HG02885 (cell line): ENCODE measurements at regions not wholly inside any gene's neighbourhood (a gene's known extent, or its start where the extent isn't known, plus 50 kb on each side); places are given as distances from the start of the nearest gene placed in this dataset.
A peak's percentile ranks its signal among the peaks of the same experiment; 100 is the strongest.
"Not testable (repeated sequence)": the region's sequence is repeated elsewhere in the genome, so short reads cannot be mapped to it uniquely, and the experiment has no call there.

Experiments
- ATAC-seq: cut with Tn5 transposase; IDR thresholded peaks from one replicate; pipeline ENCODE4 v1.9.1; 2021; ENCODE audit warnings: mild to moderate bottlenecking; ENCODE audit not compliant: unreplicated experiment, poor library complexity

DNA sequence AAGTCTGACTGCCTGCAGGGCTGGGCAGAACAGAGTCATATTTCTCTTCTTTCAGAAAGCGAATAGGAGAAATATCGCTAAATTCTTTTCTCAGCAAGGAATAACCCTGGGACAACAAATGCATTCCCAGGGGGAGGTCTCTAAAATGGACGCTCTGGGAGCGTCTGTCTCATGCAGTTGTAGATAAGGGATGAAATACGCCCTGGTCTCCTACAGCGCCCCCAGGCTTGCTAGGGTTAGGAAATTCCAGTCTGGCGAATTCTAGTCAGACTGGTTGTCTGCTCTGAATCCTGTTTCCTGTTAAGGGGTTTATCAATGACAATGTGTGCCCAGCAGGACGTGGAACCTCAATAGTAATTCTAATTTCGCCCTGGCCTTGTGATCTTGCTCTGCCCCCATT lies 1214.1 kb downstream of the DIAPH3 start:
- no peak for ATAC-seq

- ATAC-seq: no peak
These were observed 1212.8 kb downstream of the DIAPH3 start for GRCh38 chr13:58950911-58951310.

- peak; percentile 78 for ATAC-seq
These were observed 1210.1 kb downstream of the DIAPH3 start for GRCh38 chr13:58953638-58954037.

DNA sequence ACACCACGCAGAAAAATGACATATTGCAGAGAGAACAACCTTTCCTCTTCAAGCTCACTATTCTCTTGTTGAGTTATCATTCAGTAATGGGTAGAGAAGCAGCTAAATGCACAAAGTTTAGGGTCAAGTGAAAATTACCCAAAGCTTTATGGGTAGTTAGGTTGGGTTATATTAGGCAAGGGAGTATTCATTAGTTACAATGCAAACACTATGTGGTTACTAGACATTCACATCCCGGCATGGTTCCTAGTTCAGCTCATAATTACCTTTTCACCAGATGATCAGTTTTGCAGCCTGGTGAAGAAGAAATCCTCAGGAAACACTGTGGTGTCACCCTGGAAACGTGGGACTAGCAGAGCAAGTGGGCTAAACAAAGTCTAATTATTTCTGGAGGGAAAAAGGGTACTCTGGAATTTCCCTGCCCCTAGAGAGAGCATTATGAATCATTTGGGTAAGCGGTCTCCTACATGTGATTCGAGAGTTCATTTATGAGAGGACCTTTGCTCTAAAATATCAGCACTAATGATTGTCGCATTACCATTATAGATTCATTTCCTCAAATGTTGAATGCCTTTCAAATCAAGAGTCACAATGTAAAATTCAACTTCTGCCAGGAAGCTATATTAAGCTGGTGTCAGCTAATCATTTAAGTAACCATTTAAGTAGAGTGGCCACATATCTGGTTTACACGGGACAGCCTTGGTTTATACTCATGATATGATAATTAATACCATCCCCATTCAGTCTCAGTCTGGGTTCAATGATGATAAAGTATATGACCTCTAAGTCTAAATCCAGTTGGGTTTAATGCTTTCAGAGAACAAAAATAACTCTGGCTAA lies 1208.0 kb downstream of the DIAPH3 start:
- peak; percentile 49 for ATAC-seq

DNA sequence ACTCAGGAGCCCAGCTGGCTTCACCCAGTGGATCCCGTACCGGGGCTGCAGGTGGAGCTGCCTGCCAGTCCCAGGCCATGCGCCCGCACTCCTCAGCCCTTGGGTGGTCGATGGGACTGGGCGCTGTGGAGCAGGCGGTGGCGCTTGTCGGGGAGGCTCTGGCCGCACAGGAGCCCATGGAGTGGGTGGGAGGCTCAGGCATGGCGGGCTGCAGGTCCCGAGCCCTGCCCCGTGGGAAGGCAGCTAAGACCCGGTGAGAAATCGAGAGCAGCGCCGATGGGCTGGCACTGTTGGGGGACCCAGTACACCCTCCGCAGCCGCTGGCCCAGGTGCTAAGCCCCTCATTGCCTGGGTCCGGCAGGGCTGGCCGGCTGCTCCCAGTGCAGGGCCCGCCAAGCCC lies 1205.6 kb downstream of the DIAPH3 start:
- ATAC-seq: not testable (repeated sequence)

DNA sequence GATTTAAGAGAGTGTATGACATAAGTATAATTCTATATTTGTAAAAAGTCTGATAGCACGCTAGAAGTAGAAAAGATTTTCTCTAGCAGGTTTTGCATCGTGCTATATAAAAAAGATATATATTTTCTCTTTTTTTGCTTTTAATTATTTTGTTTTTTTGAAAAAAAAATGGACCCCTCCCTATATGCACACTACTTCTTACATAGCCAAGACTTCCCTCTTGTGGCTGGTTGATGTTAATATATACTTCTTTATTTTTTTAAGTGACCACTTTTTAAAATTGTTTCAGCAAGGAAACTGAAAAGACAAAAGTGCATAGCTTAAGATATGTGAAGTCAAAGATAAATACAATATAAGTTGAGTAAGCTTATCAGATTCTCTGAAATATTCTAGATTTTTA lies 1202.8 kb downstream of the DIAPH3 start:
- ATAC-seq: no peak

DNA sequence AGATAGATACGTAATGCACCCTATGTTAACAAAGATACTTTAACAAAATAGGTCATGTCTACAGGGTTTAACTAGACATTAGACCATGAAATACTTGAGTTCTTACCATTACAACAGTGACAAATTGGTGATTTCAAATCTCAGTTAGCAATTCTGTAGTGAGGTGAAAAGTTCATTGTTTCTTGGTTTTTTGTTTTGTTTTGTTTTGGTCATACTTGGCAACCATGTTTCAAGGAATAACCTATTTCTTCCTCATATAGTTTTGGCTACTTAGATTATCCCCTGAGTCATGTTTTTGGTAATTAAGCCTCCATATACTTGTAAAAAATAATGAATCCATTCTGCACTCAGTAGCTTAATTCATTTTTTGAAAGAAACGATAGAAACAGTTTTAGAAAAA lies 1200.4 kb downstream of the DIAPH3 start:
- no peak for ATAC-seq

GRCh38 chr13:58964048-58964447 lies 1199.7 kb downstream of the DIAPH3 start:
- no peak for ATAC-seq

- ATAC-seq: no peak
These were observed 1186.6 kb downstream of the DIAPH3 start for GRCh38 chr13:58977085-58977484.

GRCh38 chr13:58978331-58978730 lies 1185.4 kb downstream of the DIAPH3 start:
- ATAC-seq: no peak

GRCh38 chr13:58979851-58980250 lies 1183.9 kb downstream of the DIAPH3 start:
- ATAC-seq: no peak

DNA sequence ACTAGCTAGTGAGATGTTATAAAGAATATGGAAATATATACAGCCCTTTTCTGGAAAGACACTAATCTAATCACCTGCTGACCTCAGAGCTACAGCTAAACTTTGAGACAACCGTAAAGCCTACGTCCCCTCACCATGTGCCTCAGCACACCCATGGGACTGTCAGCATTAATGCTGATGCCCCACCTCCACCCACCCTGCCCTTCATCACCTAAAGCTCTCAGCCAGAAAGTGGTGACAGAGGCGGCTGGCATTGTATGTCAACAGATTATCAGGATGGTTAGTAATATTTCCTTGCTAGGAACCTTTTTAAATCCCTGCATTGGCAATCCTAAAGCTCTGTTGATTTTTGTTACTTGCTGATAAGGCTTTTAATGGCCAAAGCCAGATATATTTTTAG lies 1177.9 kb downstream of the DIAPH3 start:
- ATAC-seq: no peak

- no peak for ATAC-seq
These were observed 1174.2 kb downstream of the DIAPH3 start for GRCh38 chr13:58989556-58989955.

- ATAC-seq: peak; percentile 18
These were observed 1171.8 kb downstream of the DIAPH3 start for GRCh38 chr13:58991826-58992477.

- peak; percentile 67 for ATAC-seq
These were observed 1171.2 kb downstream of the DIAPH3 start for GRCh38 chr13:58992478-58993042.

GRCh38 chr13:58994077-58994476 lies 1169.7 kb downstream of the DIAPH3 start:
- no peak for ATAC-seq

GRCh38 chr13:58994777-58995176 lies 1169.0 kb downstream of the DIAPH3 start:
- ATAC-seq: no peak

DNA sequence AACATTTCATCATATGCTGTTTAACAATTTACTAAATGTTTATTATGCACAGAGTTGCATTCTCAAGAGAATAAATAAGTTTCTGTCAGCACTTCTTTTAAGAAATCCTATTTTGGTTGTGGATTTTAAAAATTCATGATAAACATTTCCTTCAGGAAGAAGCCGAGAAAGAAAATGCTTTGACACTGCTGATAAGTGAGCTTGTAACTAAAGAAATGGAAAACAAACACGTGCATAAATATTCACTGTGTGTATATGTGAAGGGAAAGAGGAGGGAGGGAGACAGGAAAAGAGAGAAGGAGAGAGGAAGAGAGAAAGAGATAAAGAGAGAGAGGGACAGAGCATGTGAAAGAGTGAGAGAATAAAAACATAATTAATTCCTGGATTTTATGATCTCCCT lies 1165.0 kb downstream of the DIAPH3 start:
- no peak for ATAC-seq

DNA sequence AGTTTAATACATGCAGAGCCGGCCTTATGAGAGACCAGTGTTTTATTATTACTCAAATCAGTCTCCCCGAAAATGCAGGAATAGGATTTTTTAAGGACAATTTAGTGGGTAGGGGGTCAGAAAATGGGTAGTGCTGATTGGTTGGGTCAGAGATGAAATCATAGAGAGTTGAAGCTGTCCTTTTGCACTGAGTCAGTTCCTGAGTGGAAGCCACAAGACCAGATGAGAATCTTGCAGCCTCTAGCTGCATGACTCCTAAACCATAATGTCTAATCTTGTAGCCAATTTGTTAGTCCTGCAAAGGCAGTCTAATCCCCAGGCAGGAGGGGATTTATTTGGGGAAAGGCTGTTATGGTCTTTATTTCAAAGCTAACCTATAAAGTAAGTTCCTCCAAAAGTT lies 1163.9 kb downstream of the DIAPH3 start:
- ATAC-seq: no peak

- no peak for ATAC-seq
These were observed 1163.0 kb downstream of the DIAPH3 start for GRCh38 chr13:59000770-59001169.

DNA sequence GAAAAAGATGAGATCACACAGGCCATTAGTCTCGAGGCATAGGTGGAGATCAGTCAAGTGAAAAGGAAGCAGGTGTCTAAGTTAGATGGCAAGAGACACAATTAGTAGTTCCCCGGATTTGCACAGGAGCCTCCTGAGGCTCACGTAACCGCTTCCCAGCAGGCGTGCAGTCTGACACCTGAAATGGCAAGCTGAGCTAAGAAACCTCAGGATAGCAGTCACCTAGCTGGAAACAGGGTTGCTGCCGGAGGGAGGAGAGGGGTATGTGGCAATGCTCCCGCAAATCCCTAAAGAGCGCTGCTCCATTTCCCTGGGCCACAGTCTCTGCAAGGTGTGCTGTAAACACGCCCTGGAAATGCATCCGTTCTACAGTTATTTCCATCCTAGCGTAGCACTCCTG lies 1151.0 kb downstream of the DIAPH3 start:
- no peak for ATAC-seq
